ENCODE measurements at regions not wholly inside any gene's neighbourhood (a gene's known extent, or its start where the extent isn't known, plus 50 kb on each side); places are given as distances from the start of the nearest gene placed in this dataset.

GRCh38 chr18:77872166-77872565 lies 622.5 kb downstream of the GALR1 start:
- no peak for ATAC-seq (ENCODE audit: insufficient number of reproducible peaks, low FRiP score, low read depth)
- no peaks in the 10 kb centered on the region for H3K9me3 ChIP-seq
- H3K4me1 ChIP-seq (ENCODE audit: control insufficient read depth in 1 of 2, low read depth in 2 of 2) = no peaks in the 10 kb centered on the region

GRCh38 chr18:77876319-77876865 lies 626.7 kb downstream of the GALR1 start:
- H3K27me3 ChIP-seq (replicated peaks; ENCODE audit: insufficient read depth) = no peaks in the 10 kb centered on the region
- ATAC-seq (ENCODE audit: insufficient number of reproducible peaks, low FRiP score, low read depth) (no peak), DNase-seq (ENCODE audit: low spot score) (no peak)
- no peak for TF ChIP-seq CTCF (IDR thresholded peaks at IDR 0.05)
- H3K27ac ChIP-seq = no peak overlapping the region
- H3K4me1 ChIP-seq (ENCODE audit: control insufficient read depth in 1 of 2, low read depth in 2 of 2) = no peaks in the 10 kb centered on the region
- H3K9me3 ChIP-seq = no peaks in the 10 kb centered on the region
- H3K36me3 ChIP-seq = no peaks in the 10 kb centered on the region
- no peak overlapping the region for H3K4me3 ChIP-seq

More at GRCh38 chr18:77872166-77872565, 622.5 kb downstream of the GALR1 start:
- no peak for TF ChIP-seq CTCF (IDR thresholded peaks at IDR 0.05)
- Histone ChIP-seq H3K27ac (no peak overlapping the region), H3K4me3 (no peak overlapping the region), H3K36me3 (no peaks in the 10 kb centered on the region), H3K27me3 (replicated peaks; ENCODE audit: insufficient read depth) (no peaks in the 10 kb centered on the region)
- DNase-seq (ENCODE audit: low spot score) = no peak

GRCh38 chr18:77879829-77880228 lies 630.2 kb downstream of the GALR1 start:
- Histone ChIP-seq H3K27ac (no peak overlapping the region), H3K4me1 (ENCODE audit: control insufficient read depth in 1 of 2, low read depth in 2 of 2) (no peaks in the 10 kb centered on the region), H3K4me3 (no peak overlapping the region), H3K27me3 (replicated peaks; ENCODE audit: insufficient read depth) (no peaks in the 10 kb centered on the region), H3K36me3 (no peaks in the 10 kb centered on the region), H3K9me3 (no peaks in the 10 kb centered on the region)
- no peak for DNase-seq (ENCODE audit: low spot score)
- no peak for ATAC-seq (ENCODE audit: insufficient number of reproducible peaks, low FRiP score, low read depth)
- no peak for TF ChIP-seq CTCF (IDR thresholded peaks at IDR 0.05)

- Histone ChIP-seq H3K4me3 (no peak overlapping the region), H3K9me3 (no peaks in the 10 kb centered on the region), H3K27ac (no peak overlapping the region), H3K36me3 (no peaks in the 10 kb centered on the region), H3K27me3 (replicated peaks; ENCODE audit: insufficient read depth) (no peaks in the 10 kb centered on the region), H3K4me1 (ENCODE audit: control insufficient read depth in 1 of 2, low read depth in 2 of 2) (no peaks in the 10 kb centered on the region)
- TF ChIP-seq CTCF (IDR thresholded peaks at IDR 0.05) = no peak
- DNase-seq (ENCODE audit: low spot score) (no peak), ATAC-seq (ENCODE audit: insufficient number of reproducible peaks, low FRiP score, low read depth) (no peak)
Measured at GRCh38 chr18:77884454-77884853, 634.8 kb downstream of the GALR1 start.

GRCh38 chr18:77894060-77894459 lies 644.4 kb downstream of the GALR1 start:
- no peak for DNase-seq (ENCODE audit: low spot score)
- Histone ChIP-seq H3K4me1 (ENCODE audit: control insufficient read depth in 1 of 2, low read depth in 2 of 2) (no peaks in the 10 kb centered on the region), H3K36me3 (no peaks in the 10 kb centered on the region), H3K9me3 (no peaks in the 10 kb centered on the region), H3K27me3 (replicated peaks; ENCODE audit: insufficient read depth) (no peaks in the 10 kb centered on the region), H3K27ac (no peak overlapping the region), H3K4me3 (no peak overlapping the region)
- ATAC-seq (ENCODE audit: insufficient number of reproducible peaks, low FRiP score, low read depth) = no peak
- TF ChIP-seq CTCF (IDR thresholded peaks at IDR 0.05) = no peak
